CMK (cell line): ENCODE measurements at regions not wholly inside any gene's neighbourhood (a gene's known extent, or its start where the extent isn't known, plus 50 kb on each side); places are given as distances from the start of the nearest gene placed in this dataset.
"Not testable (repeated sequence)": the region's sequence is repeated elsewhere in the genome, so short reads cannot be mapped to it uniquely, and the experiment has no call there.

ENCODE experiments used
- DNase-seq: peaks from one replicate; pipeline ENCODE4 v3.0.0-alpha.2; 2010; ENCODE audit warnings: low read depth

- DNase-seq, result no peak
Measured at GRCh38 chr10:28859791-28860190, 182.5 kb downstream of the BAMBI start.

GRCh38 chr10:28862219-28862618, 184.9 kb downstream of the BAMBI start:
- DNase-seq, result no peak

DNA sequence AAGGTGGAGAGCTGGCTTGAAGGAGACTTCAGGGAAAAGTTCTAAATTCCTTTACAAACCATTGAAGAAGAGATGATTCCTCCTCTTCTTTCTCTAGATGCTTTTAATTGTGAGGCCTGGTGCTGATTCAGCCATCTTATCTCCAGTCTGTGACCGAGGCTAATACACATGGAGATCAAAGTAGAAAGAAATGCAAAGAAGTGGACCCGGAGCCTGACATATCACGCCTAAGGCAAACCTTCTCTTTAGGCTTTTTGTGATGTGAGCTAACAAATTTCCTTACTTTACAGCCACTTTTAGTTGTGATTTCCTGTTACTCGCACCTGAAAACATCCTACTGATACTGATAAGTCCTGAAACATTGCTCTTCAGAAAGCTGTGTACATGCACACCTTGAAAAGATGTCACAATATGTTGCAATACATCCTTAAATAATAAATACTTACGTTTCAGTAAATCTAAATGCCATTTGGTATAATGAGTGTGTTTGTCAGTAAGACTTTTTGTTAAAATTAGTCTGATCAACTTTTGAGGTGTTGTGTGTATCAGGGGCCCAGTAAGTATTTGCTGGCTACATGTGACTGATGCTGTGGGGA, 192.4 kb downstream of the BAMBI start:
- DNase-seq, result no peak

- no peak for DNase-seq
Measured at GRCh38 chr10:28871665-28872064, 194.3 kb downstream of the BAMBI start.

- DNase-seq, result no peak
Measured at GRCh38 chr10:28872587-28873165, 195.4 kb downstream of the BAMBI start.

- no peak for DNase-seq
Measured at GRCh38 chr10:28873540-28873939, 196.2 kb downstream of the BAMBI start.

GRCh38 chr10:28874210-28874609, 196.9 kb downstream of the BAMBI start:
- DNase-seq, result no peak

DNA sequence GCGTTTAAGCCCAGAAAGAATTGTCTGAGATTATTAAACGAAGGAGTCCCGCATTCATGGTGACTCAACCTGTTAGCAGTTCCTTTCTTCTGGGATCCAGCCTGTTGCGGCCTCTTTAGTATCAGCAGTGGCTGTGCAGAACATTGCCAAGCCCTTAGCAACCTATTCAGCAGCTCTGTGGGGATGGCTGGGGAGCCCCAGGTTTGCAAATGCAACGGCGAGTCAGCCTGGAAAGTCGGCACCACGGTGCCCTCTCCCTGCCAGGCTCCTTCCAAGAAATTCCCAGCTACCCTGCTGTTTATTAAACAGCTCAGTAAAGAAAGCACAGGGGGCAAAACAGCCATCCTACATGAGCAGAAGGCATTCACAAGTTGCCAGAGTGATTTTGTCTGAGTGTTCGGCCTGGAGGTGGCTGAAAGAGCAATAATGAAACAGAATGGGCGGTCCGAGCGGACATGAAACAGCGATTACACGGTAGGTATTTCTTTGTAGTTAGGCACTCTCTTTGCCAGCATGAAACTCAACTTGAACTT, 198.3 kb downstream of the BAMBI start:
- no peak for DNase-seq

DNA sequence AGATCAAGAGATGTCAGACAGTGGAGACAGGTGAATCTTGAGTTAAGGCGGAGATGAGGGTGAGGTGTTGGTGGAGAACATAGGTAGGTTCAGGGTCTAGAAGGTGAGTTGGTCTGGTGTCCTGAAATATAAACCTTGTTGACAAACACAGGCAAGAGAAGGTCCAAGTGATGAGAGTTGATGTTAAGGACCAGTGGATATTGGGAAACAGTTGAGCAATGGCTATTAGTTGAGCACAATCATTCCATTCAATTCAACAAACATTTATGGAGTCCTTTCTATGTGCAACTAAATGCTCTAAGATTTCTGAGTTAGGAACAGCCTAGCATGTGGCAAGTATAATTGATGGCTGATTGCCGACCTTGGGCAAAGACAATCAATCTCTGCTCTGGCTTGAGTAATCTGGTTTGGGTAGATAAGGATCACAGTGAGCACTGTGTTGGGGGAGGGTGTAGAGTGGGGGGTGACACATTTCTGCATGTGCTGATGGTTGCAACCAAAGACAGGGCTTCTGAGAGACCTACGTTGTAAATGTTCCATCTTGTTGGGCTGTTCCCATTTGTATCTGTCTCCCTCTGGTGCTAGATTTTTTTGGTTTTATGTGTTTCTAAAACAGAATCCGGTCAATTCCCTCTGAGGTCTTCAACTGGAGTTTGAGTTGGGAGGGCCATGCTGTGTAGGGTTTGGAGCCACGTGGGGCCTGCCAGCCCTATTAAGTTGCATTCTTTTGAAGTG, 201.1 kb downstream of the BAMBI start:
- DNase-seq, result no peak

DNA sequence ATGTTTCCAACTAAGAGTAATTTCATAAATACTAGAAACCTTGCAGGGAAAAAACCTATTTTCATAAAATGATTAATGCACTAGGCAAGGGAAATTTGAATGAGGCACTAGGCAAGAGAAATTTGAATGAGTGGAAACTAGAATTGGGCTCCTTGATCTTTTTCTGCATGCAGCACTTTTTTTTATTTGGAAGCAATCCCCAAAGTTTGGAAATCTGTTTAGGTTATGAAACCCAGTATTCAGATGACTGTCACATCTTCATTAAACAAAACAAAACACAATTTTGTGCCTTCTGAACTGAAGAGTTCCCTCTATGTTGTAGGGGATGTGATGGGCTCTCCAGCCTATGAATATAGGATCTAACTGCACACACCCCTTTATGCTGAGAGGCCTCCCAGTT, 201.9 kb downstream of the BAMBI start:
- no peak for DNase-seq

DNA sequence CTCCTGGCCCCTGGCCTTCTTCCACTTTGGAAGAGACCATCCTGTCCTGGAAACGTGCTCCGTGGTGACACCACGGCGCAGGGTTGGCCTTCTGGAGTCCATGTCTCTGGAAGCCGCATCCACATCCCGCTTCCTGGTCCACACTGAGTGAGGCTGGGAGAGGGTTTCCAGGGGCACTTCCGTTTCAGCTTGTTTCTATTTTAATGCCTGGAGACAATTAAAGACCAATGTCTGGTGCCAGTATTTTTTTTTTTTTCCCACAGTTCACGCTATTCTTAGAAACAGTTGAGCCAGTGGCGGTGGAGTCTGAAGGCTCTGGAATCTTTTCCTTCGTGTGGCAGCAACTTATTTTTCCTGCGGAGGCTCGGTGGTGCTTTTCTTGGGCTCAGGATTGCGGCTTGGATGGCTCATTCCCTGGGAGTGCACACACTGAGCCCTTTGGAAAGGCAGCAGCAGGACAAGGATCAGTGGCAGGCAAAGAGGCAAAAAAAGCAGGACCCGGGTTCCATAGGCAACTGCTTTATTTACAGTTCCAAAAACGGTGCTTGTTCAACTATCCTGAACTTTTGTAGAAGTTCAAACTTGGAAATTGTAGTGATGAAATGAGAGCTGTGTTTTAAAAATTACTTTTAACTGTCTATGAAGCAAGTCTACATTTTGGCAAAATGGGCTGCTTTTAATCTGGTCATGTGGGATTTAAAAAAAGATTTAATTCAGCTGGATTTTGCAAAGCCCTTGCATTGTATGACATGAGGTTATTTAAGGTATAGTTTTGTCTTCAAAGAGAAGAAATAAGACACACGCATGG, 202.8 kb downstream of the BAMBI start:
- DNase-seq, result no peak

GRCh38 chr10:28880683-28880950, 203.3 kb downstream of the BAMBI start:
- no peak for DNase-seq

GRCh38 chr10:28881171-28881882, 204.0 kb downstream of the BAMBI start:
- no peak for DNase-seq

DNA sequence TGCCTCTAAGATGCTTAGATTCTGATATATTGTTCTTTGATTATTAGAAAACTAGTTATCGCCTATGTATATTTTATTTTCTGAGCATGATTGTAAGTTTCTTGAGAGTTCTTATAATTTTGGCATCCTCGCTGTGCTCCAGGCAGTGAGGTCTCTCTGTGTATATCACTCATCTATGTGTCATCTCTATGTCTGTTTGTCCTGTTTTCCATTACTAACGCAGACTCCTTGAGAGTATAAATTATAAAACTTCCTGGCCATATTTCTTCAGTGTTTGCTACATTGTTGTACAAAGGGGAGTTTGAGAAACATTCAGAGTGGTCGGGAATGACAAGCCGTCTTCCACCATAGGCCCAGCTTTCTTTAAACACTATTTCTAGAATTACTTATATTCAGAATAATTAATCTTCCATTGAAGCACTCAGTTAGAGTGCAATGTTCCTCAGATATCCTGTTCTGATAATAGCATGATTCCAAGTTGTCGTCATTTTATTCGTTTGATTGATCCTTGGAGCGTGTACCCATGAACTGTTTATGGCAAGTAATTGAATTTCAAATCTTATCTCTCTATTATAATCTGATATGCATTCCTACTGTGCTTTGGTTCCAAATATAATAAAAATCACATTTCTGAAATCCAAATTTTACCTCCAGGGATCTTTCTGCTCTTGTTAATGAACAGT, 206.6 kb downstream of the BAMBI start:
- no peak for DNase-seq

- no peak for DNase-seq
Measured at GRCh38 chr10:28890121-28890950, 213.0 kb downstream of the BAMBI start.

- DNase-seq, result no peak
Measured at GRCh38 chr10:28891058-28891713, 213.9 kb downstream of the BAMBI start.

DNA sequence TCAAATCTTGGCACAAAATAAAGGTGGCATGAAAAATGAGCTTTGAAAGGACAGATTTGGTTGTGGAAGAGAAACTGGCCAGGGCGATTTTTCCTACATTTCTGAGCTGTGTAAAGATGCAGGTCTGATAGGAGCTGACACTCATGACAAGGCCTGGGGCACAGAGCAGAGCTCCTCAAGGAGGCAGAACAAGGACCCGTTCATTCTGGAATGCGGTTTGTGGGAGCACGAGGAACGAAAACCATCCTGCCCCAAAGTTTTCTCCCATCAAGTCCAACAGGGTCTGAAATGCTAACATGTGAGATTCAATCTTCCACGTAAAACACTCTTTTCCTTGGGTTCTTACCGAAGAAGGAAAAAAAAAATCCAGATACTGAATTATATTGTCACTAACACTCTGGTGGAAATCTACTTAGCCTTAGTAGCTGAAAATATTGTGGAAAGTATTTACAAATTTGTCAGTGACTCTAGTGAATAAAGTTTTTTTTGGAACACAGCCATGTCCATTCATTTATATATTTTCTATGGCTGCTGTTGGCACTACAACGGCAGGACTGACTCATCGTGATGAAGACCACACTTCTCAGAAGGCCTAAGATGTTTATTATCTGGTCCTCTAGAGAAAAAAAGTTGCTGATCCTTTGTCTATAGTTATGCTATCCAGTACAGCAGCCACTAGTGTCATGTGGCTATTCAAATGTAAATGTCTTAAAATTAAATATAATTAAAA, 215.7 kb downstream of the BAMBI start:
- DNase-seq, result no peak

DNA sequence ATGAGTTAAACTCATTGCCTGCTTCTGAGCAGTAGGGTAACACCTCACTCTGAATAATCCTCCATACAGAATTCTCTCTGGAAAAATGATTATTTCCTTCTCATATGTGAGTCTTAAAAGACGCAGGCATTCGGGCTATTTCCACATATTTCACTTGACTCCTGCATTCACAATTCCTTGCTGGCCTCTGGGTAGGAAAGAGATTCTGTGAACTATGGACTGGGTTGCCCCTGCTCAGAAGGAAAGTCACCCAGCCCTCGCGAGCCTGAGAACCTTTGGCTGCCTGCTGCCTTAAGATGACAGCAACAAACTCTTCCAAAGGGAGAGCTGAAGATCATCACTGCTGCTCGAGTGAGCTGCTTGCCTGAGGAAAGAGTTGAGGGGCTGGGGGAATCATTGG, 216.8 kb downstream of the BAMBI start:
- DNase-seq, result no peak

DNA sequence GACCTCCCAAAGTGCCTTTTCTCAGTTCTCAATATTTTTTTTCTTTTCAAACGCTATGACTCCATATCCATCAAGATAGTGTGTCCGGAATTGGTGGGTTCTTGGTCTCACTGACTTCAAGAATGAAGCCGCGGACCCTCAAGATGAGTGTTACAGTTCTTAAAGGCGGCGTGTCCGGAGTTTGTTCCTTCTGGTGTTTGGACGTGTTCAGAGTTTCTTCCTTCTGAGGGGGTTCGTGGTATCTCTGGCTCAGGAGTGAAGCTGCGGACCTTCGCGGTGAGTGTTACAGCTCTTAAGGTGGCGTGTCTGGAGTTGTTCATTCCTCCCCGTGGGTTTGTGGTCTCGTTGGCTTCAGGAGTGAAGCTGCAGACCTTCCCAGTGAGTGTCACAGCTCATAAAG, 218.3 kb downstream of the BAMBI start:
- not testable (repeated sequence) for DNase-seq
